ENCODE measurements at regions not wholly inside any gene's neighbourhood (a gene's known extent, or its start where the extent isn't known, plus 50 kb on each side); places are given as distances from the start of the nearest gene placed in this dataset.

GRCh38 chr2:8594731-8595427, 87.0 kb upstream of the ID2 start:
- TF ChIP-seq CTCF (IDR thresholded peaks at IDR 0.05 in 4 of 5, conservative IDR thresholded peaks at IDR 0.05 in 1 of 5) (no peak), POLR2A (IDR thresholded peaks at IDR 0.05) (no peak)
